DOHH2 (cell line): ENCODE measurements at regions not wholly inside any gene's neighbourhood (a gene's known extent, or its start where the extent isn't known, plus 50 kb on each side); places are given as distances from the start of the nearest gene placed in this dataset.

ENCODE experiments used
- H3F3A ChIP-seq: fragments of 200-600 bp; sonication (generic), shearing (Covaris generic); 2 replicates; pipeline ENCODE4 v1.6.0; 2016; ENCODE audit warnings: antibody characterized with exemption, mild to moderate bottlenecking; ENCODE audit not compliant: control insufficient read depth, insufficient read depth
- H3K27ac ChIP-seq: fragments of 200-600 bp; sonication (generic); 2 replicates; pipeline ENCODE4 v1.5.1; 2014; ENCODE audit warnings: low read depth, mild to moderate bottlenecking, low read length, moderate library complexity
- H3K27me3 ChIP-seq: fragments of 200-600 bp; sonication (generic); 2 replicates; pipeline ENCODE4 v1.6.1; 2014; ENCODE audit warnings: mild to moderate bottlenecking, low read length, mixed read lengths; ENCODE audit not compliant: control insufficient read depth
- H3K36me3 ChIP-seq: fragments of 200-600 bp; sonication (generic); 2 replicates; pipeline ENCODE4 v1.6.1; 2014; ENCODE audit warnings: mild to moderate bottlenecking, low read length, moderate library complexity, mixed read lengths; ENCODE audit not compliant: control insufficient read depth
- H3K4me1 ChIP-seq: fragments of 200-600 bp; sonication (generic); 2 replicates; pipeline ENCODE4 v1.6.1; 2014; ENCODE audit warnings: mild to moderate bottlenecking, low read length, mixed read lengths; ENCODE audit not compliant: control insufficient read depth
- H3K4me2 ChIP-seq: fragments of 200-600 bp; sonication (generic); 2 replicates; pipeline ENCODE4 v1.6.0; 2014; ENCODE audit warnings: mild to moderate bottlenecking, low read length, moderate library complexity
- H3K4me3 ChIP-seq: fragments of 200-600 bp; sonication (generic); 2 replicates; pipeline ENCODE4 v1.5.1; 2014; ENCODE audit warnings: mild to moderate bottlenecking, low read length, mixed read lengths
- H3K79me2 ChIP-seq: fragments of 200-600 bp; sonication (generic); 2 replicates; pipeline ENCODE4 v1.6.1; 2014; ENCODE audit warnings: mild to moderate bottlenecking, low read length, mixed read lengths; ENCODE audit not compliant: control insufficient read depth
- H3K9me2 ChIP-seq: fragments of 200-600 bp; sonication (generic); replicated peaks from 2 replicates; pipeline ENCODE4 v1.6.1; 2014; ENCODE audit warnings: mild to moderate bottlenecking, low read length, mixed read lengths; ENCODE audit not compliant: control insufficient read depth
- H3K9me3 ChIP-seq: fragments of 200-600 bp; sonication (generic); 2 replicates; pipeline ENCODE4 v1.6.1; 2014; ENCODE audit warnings: antibody characterized with exemption, low read length, mixed read lengths; ENCODE audit not compliant: control insufficient read depth, insufficient read depth
- H4K20me1 ChIP-seq: fragments of 200-600 bp; sonication (generic); 2 replicates; pipeline ENCODE4 v1.6.0; 2014; ENCODE audit warnings: low read depth, mild to moderate bottlenecking, antibody characterized with exemption, low read length, moderate library complexity; ENCODE audit not compliant: control insufficient read depth, insufficient read depth
- CTCF ChIP-seq: fragments of 200-600 bp; sonication (generic); IDR thresholded peaks from one replicate; pipeline ENCODE4 v1.5.1; 2014; ENCODE audit warnings: antibody characterized with exemption, mild to moderate bottlenecking, low read depth, low read length; ENCODE audit not compliant: poor library complexity, severe bottlenecking
- EZH2phosphoT487 ChIP-seq: fragments of 200-600 bp; sonication (generic); IDR thresholded peaks from 2 replicates; pipeline ENCODE4 v1.6.1; 2017; ENCODE audit warnings: borderline replicate concordance, mild to moderate bottlenecking, antibody characterized with exemption, low read length, moderate library complexity, mixed read lengths

GRCh38 chr20:4299773-4300172 is 50.7 kb upstream of the ADRA1D start:
- Histone ChIP-seq H3K9me3 (no peaks in the 10 kb centered on the region), H3K4me3 (no peak overlapping the region), H3K4me1 (no peaks in the 10 kb centered on the region), H3K9me2 (no peaks in the 10 kb centered on the region), H3K4me2 (no peak overlapping the region), H3K79me2 (no peaks in the 10 kb centered on the region), H4K20me1 (no peaks in the 10 kb centered on the region), H3K27ac (no peak overlapping the region), H3K36me3 (no peaks in the 10 kb centered on the region), H3K27me3 (no peaks in the 10 kb centered on the region), H3F3A (no peaks in the 10 kb centered on the region)
- TF ChIP-seq EZH2phosphoT487: no peak
- no peak for TF ChIP-seq CTCF

GRCh38 chr20:4299216-4299615 is 50.1 kb upstream of the ADRA1D start:
- Histone ChIP-seq H3K9me2 (no peaks in the 10 kb centered on the region), H3K4me1 (no peaks in the 10 kb centered on the region), H4K20me1 (no peaks in the 10 kb centered on the region), H3K27ac (no peak overlapping the region), H3K27me3 (no peaks in the 10 kb centered on the region), H3K79me2 (no peaks in the 10 kb centered on the region), H3F3A (no peaks in the 10 kb centered on the region), H3K4me3 (no peak overlapping the region), H3K9me3 (no peaks in the 10 kb centered on the region), H3K36me3 (no peaks in the 10 kb centered on the region), H3K4me2 (no peak overlapping the region)
- no peak for TF ChIP-seq EZH2phosphoT487
- no peak for TF ChIP-seq CTCF
